Astrocyte (in vitro differentiated cells and primary cell): ENCODE measurements at regions not wholly inside any gene's neighbourhood (a gene's known extent, or its start where the extent isn't known, plus 50 kb on each side); places are given as distances from the start of the nearest gene placed in this dataset.

Experiments used
- EZH2 ChIP-seq: IDR thresholded peaks from 2 replicates; pipeline ENCODE4 v1.6.1; 2012; ENCODE audit warnings: mild to moderate bottlenecking, low read length, inconsistent platforms; ENCODE audit not compliant: insufficient read depth
- TF ChIP-seq, protein P1 (sequence below): IDR thresholded peaks from 2 replicates; pipeline ENCODE4 v1.5.1; 2011; ENCODE audit warnings: low read depth, mild to moderate bottlenecking, inconsistent platforms, low read length, moderate library complexity; ENCODE audit not compliant: insufficient read depth

DNA sequence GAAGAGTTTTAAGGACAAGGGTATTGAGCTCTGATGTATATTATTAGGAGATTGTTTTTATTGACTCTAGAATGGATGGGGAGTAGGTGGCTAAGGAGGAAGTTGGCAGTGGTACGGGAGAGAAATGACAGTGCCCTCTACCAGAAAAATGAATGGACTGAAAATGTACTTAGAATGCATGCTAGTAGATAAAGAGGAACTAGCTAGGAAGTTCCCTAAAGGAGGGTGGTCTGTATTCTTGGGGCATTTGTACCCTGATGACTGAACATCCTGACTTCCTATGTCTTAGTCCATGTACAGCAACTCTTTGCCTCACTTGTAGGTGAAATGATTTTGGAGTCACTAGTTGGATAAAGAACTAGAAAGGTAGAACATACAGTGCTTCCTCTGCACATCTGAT is 581.5 kb upstream of the RBFOX1 start:
- no peak for TF ChIP-seq EZH2
- TF ChIP-seq, protein P1, sequence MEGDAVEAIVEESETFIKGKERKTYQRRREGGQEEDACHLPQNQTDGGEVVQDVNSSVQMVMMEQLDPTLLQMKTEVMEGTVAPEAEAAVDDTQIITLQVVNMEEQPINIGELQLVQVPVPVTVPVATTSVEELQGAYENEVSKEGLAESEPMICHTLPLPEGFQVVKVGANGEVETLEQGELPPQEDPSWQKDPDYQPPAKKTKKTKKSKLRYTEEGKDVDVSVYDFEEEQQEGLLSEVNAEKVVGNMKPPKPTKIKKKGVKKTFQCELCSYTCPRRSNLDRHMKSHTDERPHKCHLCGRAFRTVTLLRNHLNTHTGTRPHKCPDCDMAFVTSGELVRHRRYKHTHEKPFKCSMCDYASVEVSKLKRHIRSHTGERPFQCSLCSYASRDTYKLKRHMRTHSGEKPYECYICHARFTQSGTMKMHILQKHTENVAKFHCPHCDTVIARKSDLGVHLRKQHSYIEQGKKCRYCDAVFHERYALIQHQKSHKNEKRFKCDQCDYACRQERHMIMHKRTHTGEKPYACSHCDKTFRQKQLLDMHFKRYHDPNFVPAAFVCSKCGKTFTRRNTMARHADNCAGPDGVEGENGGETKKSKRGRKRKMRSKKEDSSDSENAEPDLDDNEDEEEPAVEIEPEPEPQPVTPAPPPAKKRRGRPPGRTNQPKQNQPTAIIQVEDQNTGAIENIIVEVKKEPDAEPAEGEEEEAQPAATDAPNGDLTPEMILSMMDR = no peak
